COLO829 (cell line): ENCODE measurements at regions not wholly inside any gene's neighbourhood (a gene's known extent, or its start where the extent isn't known, plus 50 kb on each side); places are given as distances from the start of the nearest gene placed in this dataset.

Experiments
- DNase-seq: peaks from one replicate; pipeline ENCODE4 v3.0.0; 2012; ENCODE audit warnings: low spot score

- DNase-seq, result no peak
These were observed 83.5 kb upstream of the INTU start for GRCh38 chr4:127548990-127549925.

GRCh38 chr4:127555106-127555505 is 77.7 kb upstream of the INTU start:
- DNase-seq, result no peak

- no peak for DNase-seq
These were observed 74.7 kb upstream of the INTU start for GRCh38 chr4:127558088-127558487.

- DNase-seq, result no peak
These were observed 74.0 kb upstream of the INTU start for GRCh38 chr4:127558489-127559407.

GRCh38 chr4:127559981-127560380 is 72.8 kb upstream of the INTU start:
- DNase-seq, result no peak

DNA sequence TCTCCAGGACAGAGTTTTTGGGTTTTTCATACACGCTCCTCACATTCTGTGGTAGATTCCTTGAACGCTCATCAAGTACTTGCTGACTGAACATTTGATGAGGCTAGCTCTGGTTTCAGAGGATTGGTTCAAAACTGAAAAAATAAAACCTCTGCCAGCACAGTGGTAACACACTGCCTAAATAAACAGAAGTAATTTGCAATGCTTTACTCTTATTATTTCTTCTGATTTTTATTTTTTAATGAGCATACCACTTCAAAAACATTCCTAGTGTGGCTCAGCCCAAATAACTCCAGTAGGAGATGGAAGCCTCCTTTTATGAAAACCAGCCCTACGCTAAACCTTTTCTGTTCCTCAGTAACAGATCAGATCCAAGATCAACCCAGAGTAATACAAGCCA is 72.0 kb upstream of the INTU start:
- DNase-seq, result no peak

GRCh38 chr4:127574643-127575042 is 58.1 kb upstream of the INTU start:
- DNase-seq, result no peak

DNA sequence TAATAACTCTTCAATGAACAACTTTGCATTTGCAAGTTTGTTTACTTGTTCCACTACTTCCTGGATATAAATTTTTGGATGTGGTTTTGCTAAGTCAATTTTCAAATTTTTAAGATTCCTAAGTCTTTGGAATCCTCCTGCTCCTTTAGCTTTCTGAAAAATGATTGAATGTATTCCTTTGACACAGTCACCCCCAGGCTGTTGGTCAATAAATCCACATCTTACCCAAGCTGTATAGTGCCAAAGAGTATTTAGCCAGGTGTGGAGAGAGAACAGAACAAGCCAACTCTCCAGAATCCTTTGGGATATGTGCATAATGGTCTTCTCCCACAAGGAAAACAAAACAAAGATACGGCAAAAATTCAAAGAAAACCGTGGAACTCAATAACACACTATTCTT is 56.9 kb upstream of the INTU start:
- DNase-seq, result no peak

- DNase-seq, result no peak
These were observed 54.3 kb upstream of the INTU start for GRCh38 chr4:127578491-127578890.

DNA sequence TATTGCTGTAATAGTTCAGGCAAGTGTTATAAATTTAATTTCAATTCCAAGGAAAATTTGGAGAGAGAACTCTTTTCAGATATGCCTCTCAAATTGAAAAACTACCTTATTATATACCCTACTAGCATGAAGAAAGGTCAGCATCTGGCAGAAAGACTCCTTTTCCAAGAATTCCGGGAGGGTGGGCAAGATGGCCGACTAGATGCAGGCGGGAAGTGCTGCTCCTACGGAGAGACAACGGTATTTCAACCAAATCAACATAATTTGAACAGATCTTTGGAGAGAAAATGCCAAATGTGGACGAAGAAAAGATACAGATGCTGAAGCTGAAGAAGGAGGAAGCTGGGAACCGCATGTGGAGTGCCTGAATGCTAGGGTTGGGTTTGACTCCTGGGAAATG is 53.8 kb upstream of the INTU start:
- DNase-seq, result no peak

GRCh38 chr4:127579821-127580220 is 52.9 kb upstream of the INTU start:
- DNase-seq, result no peak

GRCh38 chr4:127580300-127580699 is 52.5 kb upstream of the INTU start:
- DNase-seq, result no peak

DNA sequence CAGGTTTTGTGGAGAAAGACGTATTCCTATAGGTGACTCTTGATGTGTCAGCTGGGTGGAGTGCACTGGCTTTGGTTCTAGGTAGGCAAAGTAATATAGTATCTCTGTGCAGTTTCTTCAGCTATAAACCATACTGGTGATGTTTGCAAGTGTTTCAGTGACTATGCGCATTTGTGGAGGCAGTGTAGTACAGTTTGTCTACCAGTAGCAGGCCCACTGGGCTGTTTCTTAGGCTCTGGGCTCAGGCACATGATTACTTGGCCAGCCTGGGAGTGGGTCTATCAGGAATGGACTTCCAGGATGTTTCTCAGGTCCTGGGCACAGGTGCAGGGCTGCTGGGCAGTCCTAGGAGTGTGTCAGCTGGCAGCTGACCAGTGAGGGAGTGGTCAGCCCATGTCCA is 51.9 kb upstream of the INTU start:
- DNase-seq, result no peak
